Activated naive CD8-positive, alpha-beta T cell treated with anti-CD3 and anti-CD28 coated beads for 36 hours (primary cell): ENCODE measurements at regions not wholly inside any gene's neighbourhood (a gene's known extent, or its start where the extent isn't known, plus 50 kb on each side); places are given as distances from the start of the nearest gene placed in this dataset.
A peak's percentile ranks its signal among the peaks of the same experiment; 100 is the strongest.

Experiments used
- DNase-seq: peaks from one replicate; pipeline ENCODE4 v3.0.0; 2021
- H3K27ac Mint-ChIP-seq: one replicate; pipeline ENCODE4 v1.8.0; 2022; ENCODE audit warnings: mild to moderate bottlenecking, moderate library complexity, mixed read lengths
- H3K27me3 Mint-ChIP-seq: one replicate; pipeline ENCODE4 v1.8.0; 2022; ENCODE audit warnings: mild to moderate bottlenecking, mixed read lengths
- H3K36me3 Mint-ChIP-seq: one replicate; pipeline ENCODE4 v1.8.0; 2021; ENCODE audit warnings: mild to moderate bottlenecking, mixed read lengths
- H3K4me1 Mint-ChIP-seq: one replicate; pipeline ENCODE4 v1.8.0; 2021; ENCODE audit warnings: mixed read lengths
- H3K4me3 Mint-ChIP-seq: one replicate; pipeline ENCODE4 v1.8.0; 2022; ENCODE audit warnings: mild to moderate bottlenecking, moderate library complexity, mixed read lengths
- H3K9me3 Mint-ChIP-seq: one replicate; pipeline ENCODE4 v1.8.0; 2022; ENCODE audit warnings: mixed read lengths

- Mint-ChIP-seq H3K36me3 (no peaks in the 10 kb centered on the region), H3K4me1 (no peaks in the 10 kb centered on the region), H3K27ac (no peak overlapping the region), H3K27me3 (no peaks in the 10 kb centered on the region), H3K9me3 (no peaks in the 10 kb centered on the region), H3K4me3 (no peak overlapping the region)
- no peak for DNase-seq
Measured at GRCh38 chr6:97663252-97663651, 380.2 kb upstream of the MMS22L start.

- no peak overlapping the region for H3K27ac Mint-ChIP-seq
- H3K4me1 Mint-ChIP-seq, result no peaks in the 10 kb centered on the region
- no peak overlapping the region for H3K4me3 Mint-ChIP-seq
- H3K36me3 Mint-ChIP-seq, result no peaks in the 10 kb centered on the region
- DNase-seq, result no peak
- no peaks in the 10 kb centered on the region for H3K27me3 Mint-ChIP-seq
- H3K9me3 Mint-ChIP-seq, result no peaks in the 10 kb centered on the region
Measured at GRCh38 chr6:97665446-97665845, 382.4 kb upstream of the MMS22L start.

GRCh38 chr6:97666889-97667288, 383.9 kb upstream of the MMS22L start:
- Mint-ChIP-seq H3K27ac (no peak overlapping the region), H3K36me3 (no peaks in the 10 kb centered on the region), H3K9me3 (no peaks in the 10 kb centered on the region), H3K4me3 (no peak overlapping the region), H3K27me3 (no peaks in the 10 kb centered on the region), H3K4me1 (no peaks in the 10 kb centered on the region)
- DNase-seq, result no peak

- Mint-ChIP-seq H3K9me3 (no peaks in the 10 kb centered on the region), H3K4me3 (no peak overlapping the region), H3K27me3 (no peaks in the 10 kb centered on the region), H3K36me3 (no peaks in the 10 kb centered on the region), H3K27ac (no peak overlapping the region), H3K4me1 (no peaks in the 10 kb centered on the region)
- DNase-seq, result no peak
Measured at GRCh38 chr6:97668716-97669115, 385.7 kb upstream of the MMS22L start.

GRCh38 chr6:97669191-97670031, 386.4 kb upstream of the MMS22L start:
- Mint-ChIP-seq H3K9me3 (no peaks in the 10 kb centered on the region), H3K27ac (no peak overlapping the region), H3K4me1 (no peaks in the 10 kb centered on the region), H3K27me3 (no peaks in the 10 kb centered on the region), H3K36me3 (no peaks in the 10 kb centered on the region), H3K4me3 (no peak overlapping the region)
- peak; percentile 14 for DNase-seq

- Mint-ChIP-seq H3K4me1 (no peaks in the 10 kb centered on the region), H3K4me3 (no peak overlapping the region), H3K36me3 (no peaks in the 10 kb centered on the region), H3K27me3 (no peaks in the 10 kb centered on the region), H3K27ac (no peak overlapping the region), H3K9me3 (no peaks in the 10 kb centered on the region)
- no peak for DNase-seq
Measured at GRCh38 chr6:97674802-97675201, 391.8 kb upstream of the MMS22L start.

- Mint-ChIP-seq H3K27ac (no peak overlapping the region), H3K27me3 (no peaks in the 10 kb centered on the region), H3K9me3 (no peaks in the 10 kb centered on the region), H3K4me1 (no peaks in the 10 kb centered on the region), H3K4me3 (no peak overlapping the region), H3K36me3 (no peaks in the 10 kb centered on the region)
- no peak for DNase-seq
Measured at GRCh38 chr6:97677626-97678025, 394.6 kb upstream of the MMS22L start.

- no peak for DNase-seq
- Mint-ChIP-seq H3K4me3 (no peak overlapping the region), H3K27ac (no peak overlapping the region), H3K4me1 (no peaks in the 10 kb centered on the region), H3K36me3 (no peaks in the 10 kb centered on the region), H3K9me3 (no peaks in the 10 kb centered on the region), H3K27me3 (no peaks in the 10 kb centered on the region)
Measured at GRCh38 chr6:97687916-97688315, 404.9 kb upstream of the MMS22L start.

GRCh38 chr6:97689078-97689754, 406.2 kb upstream of the MMS22L start:
- no peak overlapping the region for H3K27ac Mint-ChIP-seq
- no peak overlapping the region for H3K4me3 Mint-ChIP-seq
- H3K27me3 Mint-ChIP-seq, result no peaks in the 10 kb centered on the region
- no peak for DNase-seq
- H3K9me3 Mint-ChIP-seq, result no peaks in the 10 kb centered on the region
- H3K4me1 Mint-ChIP-seq, result no peaks in the 10 kb centered on the region
- H3K36me3 Mint-ChIP-seq, result no peaks in the 10 kb centered on the region

GRCh38 chr6:97697456-97697855, 414.4 kb upstream of the MMS22L start:
- Mint-ChIP-seq H3K27ac (no peak overlapping the region), H3K9me3 (no peaks in the 10 kb centered on the region), H3K36me3 (no peaks in the 10 kb centered on the region), H3K4me1 (no peaks in the 10 kb centered on the region), H3K4me3 (no peak overlapping the region), H3K27me3 (no peaks in the 10 kb centered on the region)
- DNase-seq, result no peak

GRCh38 chr6:97701801-97702200, 418.8 kb upstream of the MMS22L start:
- no peak for DNase-seq
- Mint-ChIP-seq H3K4me1 (no peaks in the 10 kb centered on the region), H3K27me3 (no peaks in the 10 kb centered on the region), H3K9me3 (no peaks in the 10 kb centered on the region), H3K27ac (no peak overlapping the region), H3K36me3 (no peaks in the 10 kb centered on the region), H3K4me3 (no peak overlapping the region)

GRCh38 chr6:97702248-97702647, 419.2 kb upstream of the MMS22L start:
- Mint-ChIP-seq H3K4me1 (no peaks in the 10 kb centered on the region), H3K36me3 (no peaks in the 10 kb centered on the region), H3K4me3 (no peak overlapping the region), H3K27ac (no peak overlapping the region), H3K9me3 (no peaks in the 10 kb centered on the region), H3K27me3 (no peaks in the 10 kb centered on the region)
- no peak for DNase-seq

- DNase-seq, result no peak
- H3K27me3 Mint-ChIP-seq, result no peaks in the 10 kb centered on the region
- no peaks in the 10 kb centered on the region for H3K9me3 Mint-ChIP-seq
- H3K4me3 Mint-ChIP-seq, result no peak overlapping the region
- H3K36me3 Mint-ChIP-seq, result no peaks in the 10 kb centered on the region
- no peak overlapping the region for H3K27ac Mint-ChIP-seq
- no peaks in the 10 kb centered on the region for H3K4me1 Mint-ChIP-seq
Measured at GRCh38 chr6:97703661-97704060, 420.6 kb upstream of the MMS22L start.

- Mint-ChIP-seq H3K4me1 (no peaks in the 10 kb centered on the region), H3K27ac (no peak overlapping the region), H3K9me3 (no peaks in the 10 kb centered on the region), H3K36me3 (no peaks in the 10 kb centered on the region), H3K4me3 (no peak overlapping the region), H3K27me3 (no peaks in the 10 kb centered on the region)
- no peak for DNase-seq
Measured at GRCh38 chr6:97705568-97705967, 422.6 kb upstream of the MMS22L start.

GRCh38 chr6:97712751-97713150, 429.7 kb upstream of the MMS22L start:
- Mint-ChIP-seq H3K4me1 (no peaks in the 10 kb centered on the region), H3K36me3 (no peaks in the 10 kb centered on the region), H3K4me3 (no peak overlapping the region), H3K27me3 (no peaks in the 10 kb centered on the region), H3K27ac (no peak overlapping the region), H3K9me3 (peaks cover 2% of the 10 kb centered on the region)
- no peak for DNase-seq

- H3K36me3 Mint-ChIP-seq, result no peaks in the 10 kb centered on the region
- H3K27me3 Mint-ChIP-seq, result no peaks in the 10 kb centered on the region
- no peaks in the 10 kb centered on the region for H3K4me1 Mint-ChIP-seq
- H3K4me3 Mint-ChIP-seq, result no peak overlapping the region
- H3K27ac Mint-ChIP-seq, result no peak overlapping the region
- no peak for DNase-seq
- H3K9me3 Mint-ChIP-seq, result peaks cover 2% of the 10 kb centered on the region
Measured at GRCh38 chr6:97714772-97715171, 431.8 kb upstream of the MMS22L start.
